OCI-LY1 (cell line): ENCODE measurements at regions not wholly inside any gene's neighbourhood (a gene's known extent, or its start where the extent isn't known, plus 50 kb on each side); places are given as distances from the start of the nearest gene placed in this dataset.

Experiments used
- CTCF ChIP-seq: fragments of 200-600 bp; sonication (generic), shearing (Covaris generic); IDR thresholded peaks from 2 replicates; pipeline ENCODE4 v1.5.1; 2017; ENCODE audit warnings: mild to moderate bottlenecking, antibody characterized with exemption, low read length, moderate library complexity, mixed read lengths
- EZH2 ChIP-seq: fragments of 200-600 bp; sonication (generic), shearing (Covaris generic); IDR thresholded peaks from 2 replicates; pipeline ENCODE4 v1.8.0; 2017; ENCODE audit warnings: borderline replicate concordance, mixed run types, mild to moderate bottlenecking, antibody characterized with exemption, low read length, moderate library complexity, mixed read lengths

- TF ChIP-seq CTCF = no peak
- TF ChIP-seq EZH2 = no peak
Measured at GRCh38 chr3:69669070-69669469, 70.2 kb upstream of the MITF start.
